Activated CD8-positive, alpha-beta T cell treated with anti-CD3 and anti-CD28 coated beads, Interleukin-2, amount 10 ng/mL, durations not matched to agents 7 days and 5 days (primary cell): ENCODE measurements at regions not wholly inside any gene's neighbourhood (a gene's known extent, or its start where the extent isn't known, plus 50 kb on each side); places are given as distances from the start of the nearest gene placed in this dataset.

ENCODE experiments used
- ATAC-seq: fragments of 150-1000 bp; cut with Tn5 transposase; one replicate; pipeline ENCODE4 v1.10.0; 2021; ENCODE audit warnings: moderate library complexity
- CTCF ChIA-PET: fragments of 350-600 bp; sonication (Branson Sonifier 250); formaldehyde crosslinking; loops from one replicate; lab custom pipeline; 2021; ENCODE audit warnings: antibody characterized with exemption; lab: Charles Lee
- POLR2A ChIA-PET: fragments of 350-600 bp; sonication (Branson Sonifier 250); formaldehyde crosslinking; loops from one replicate; lab custom pipeline; 2021; ENCODE audit warnings: antibody characterized with exemption; lab: Charles Lee
- DNase-seq: peaks from one replicate; pipeline ENCODE4 v3.0.0-alpha.2; 2020
- H3K27ac Mint-ChIP-seq: one replicate; pipeline ENCODE4 v1.8.0; 2021; ENCODE audit warnings: mild to moderate bottlenecking, mixed read lengths
- H3K27me3 Mint-ChIP-seq: one replicate; pipeline ENCODE4 v1.8.0; 2021; ENCODE audit warnings: low read depth, mixed read lengths
- H3K36me3 Mint-ChIP-seq: one replicate; pipeline ENCODE4 v1.8.0; 2021; ENCODE audit warnings: low read depth, mixed read lengths
- H3K4me1 Mint-ChIP-seq: one replicate; pipeline ENCODE4 v1.8.0; 2021; ENCODE audit warnings: low read depth, mixed read lengths
- H3K4me3 Mint-ChIP-seq: one replicate; pipeline ENCODE4 v1.8.0; 2021; ENCODE audit warnings: mild to moderate bottlenecking, mixed read lengths
- H3K9me3 Mint-ChIP-seq: one replicate; pipeline ENCODE4 v1.8.0; 2022; ENCODE audit warnings: mixed read lengths; ENCODE audit not compliant: insufficient read depth

DNA sequence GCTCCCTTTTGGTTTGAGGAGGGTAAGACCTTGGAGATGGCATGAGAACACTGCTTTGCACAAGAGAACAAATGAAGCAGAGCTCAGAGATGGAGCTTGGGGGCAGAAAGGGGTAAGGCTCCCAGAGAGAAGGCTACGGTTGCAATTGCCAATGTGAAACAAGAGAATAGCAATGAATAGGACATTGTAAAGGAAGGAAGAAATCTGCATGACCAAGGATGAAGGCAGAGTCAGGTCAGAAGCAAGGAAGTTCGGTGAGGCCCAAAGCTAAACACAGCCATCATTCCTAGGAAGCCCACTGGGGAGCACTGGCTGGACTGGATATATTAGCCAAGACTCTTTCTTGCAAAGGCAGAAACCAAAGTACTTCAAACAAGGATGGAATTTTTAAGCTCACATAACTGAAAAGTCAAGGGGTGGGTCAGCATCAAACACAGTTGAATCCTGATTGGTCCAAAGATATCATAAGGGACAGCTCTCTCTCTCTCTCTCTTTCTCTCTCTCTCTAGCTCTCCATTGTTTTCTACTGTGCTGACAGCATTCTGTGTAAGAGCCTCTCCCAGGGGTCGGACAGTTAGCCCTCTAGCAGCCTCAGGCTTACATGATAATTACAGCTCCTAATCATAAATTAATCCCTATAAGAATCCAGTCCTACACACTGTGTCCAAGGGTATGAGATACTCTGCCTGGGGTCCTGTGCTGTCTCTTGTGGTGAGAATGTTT is 484.3 kb downstream of the SOX6 start:
- Mint-ChIP-seq H3K36me3 (no peaks in the 10 kb centered on the region), H3K27ac (no peak overlapping the region), H3K4me3 (no peak overlapping the region), H3K4me1 (no peaks in the 10 kb centered on the region), H3K27me3 (no peaks in the 10 kb centered on the region), H3K9me3 (no peaks in the 10 kb centered on the region)
- ATAC-seq (no peak), DNase-seq (no peak)
- CTCF ChIA-PET = no interaction called here
- POLR2A ChIA-PET = no interaction called here

- H3K36me3 Mint-ChIP-seq = no peaks in the 10 kb centered on the region
- H3K4me1 Mint-ChIP-seq = no peaks in the 10 kb centered on the region
- H3K27ac Mint-ChIP-seq = no peak overlapping the region
- CTCF ChIA-PET = no interaction called here
- no peak for DNase-seq
- POLR2A ChIA-PET = no interaction called here
- H3K4me3 Mint-ChIP-seq = no peak overlapping the region
- H3K9me3 Mint-ChIP-seq = no peaks in the 10 kb centered on the region
- ATAC-seq = no peak
- H3K27me3 Mint-ChIP-seq = no peaks in the 10 kb centered on the region
Measured at GRCh38 chr11:15873501-15873900, 482.8 kb downstream of the SOX6 start.

GRCh38 chr11:15874704-15875103 is 481.6 kb downstream of the SOX6 start:
- Mint-ChIP-seq H3K27ac (no peak overlapping the region), H3K27me3 (no peaks in the 10 kb centered on the region)

DNA sequence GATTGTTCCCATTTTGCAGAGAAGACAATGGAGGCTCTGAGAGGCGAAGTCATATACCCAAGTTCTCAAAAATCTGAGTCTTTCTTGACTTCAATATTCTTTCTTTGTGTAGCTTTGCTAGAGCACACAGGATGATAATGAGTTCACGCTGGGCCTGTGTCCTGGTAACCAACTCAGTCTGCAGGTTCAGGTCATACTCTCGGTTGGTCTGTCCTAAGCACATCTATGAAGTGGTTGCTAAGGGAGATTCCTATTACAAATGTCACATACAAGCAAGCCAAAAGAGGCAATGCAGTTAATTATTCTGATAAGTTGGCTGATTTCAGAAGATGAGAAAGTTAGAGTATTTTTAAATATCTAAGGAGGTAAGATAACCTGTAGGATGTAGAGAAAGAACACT is 481.0 kb downstream of the SOX6 start:
- CTCF ChIA-PET = interaction anchor here (1.1 kb wide), 1 partner anchor 719 kb away, joined by 3 read pairs; no protein-coding TSS in a partner anchor
- DNase-seq (no peak), ATAC-seq (no peak)
- H3K27me3 Mint-ChIP-seq = no peaks in the 10 kb centered on the region
- POLR2A ChIA-PET = no interaction called here
- no peak overlapping the region for H3K4me3 Mint-ChIP-seq
- H3K4me1 Mint-ChIP-seq = no peaks in the 10 kb centered on the region
- no peaks in the 10 kb centered on the region for H3K9me3 Mint-ChIP-seq
- H3K36me3 Mint-ChIP-seq = no peaks in the 10 kb centered on the region
- H3K27ac Mint-ChIP-seq = no peak overlapping the region

More at GRCh38 chr11:15874704-15875103, 481.6 kb downstream of the SOX6 start:
- ATAC-seq (no peak), DNase-seq (no peak)
- no peaks in the 10 kb centered on the region for H3K4me1 Mint-ChIP-seq
- H3K4me3 Mint-ChIP-seq = no peak overlapping the region
- H3K36me3 Mint-ChIP-seq = no peaks in the 10 kb centered on the region
- ChIA-PET POLR2A (no interaction called here), CTCF (no interaction called here)
- no peaks in the 10 kb centered on the region for H3K9me3 Mint-ChIP-seq

DNA sequence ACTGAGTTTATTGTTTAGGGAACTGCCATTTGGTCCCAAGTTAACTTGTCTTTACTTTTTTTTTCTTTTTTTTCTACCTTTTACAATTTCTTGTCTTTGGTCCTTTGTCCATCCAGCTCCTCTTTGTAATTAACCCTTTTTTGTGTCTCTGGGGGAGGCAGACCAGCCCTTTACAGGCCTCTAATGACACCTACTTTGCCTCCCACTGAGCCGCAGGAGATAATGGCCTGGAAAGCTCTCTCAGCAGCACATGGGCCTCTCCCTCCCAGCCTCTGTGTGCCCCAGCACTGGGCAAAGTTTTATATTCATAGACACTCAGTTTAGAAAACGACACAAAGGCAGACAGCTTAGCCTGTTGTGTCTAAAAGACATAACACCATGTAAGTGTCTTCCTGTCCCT is 480.4 kb downstream of the SOX6 start:
- DNase-seq (no peak), ATAC-seq (no peak)
- Mint-ChIP-seq H3K36me3 (no peaks in the 10 kb centered on the region), H3K27me3 (no peaks in the 10 kb centered on the region), H3K9me3 (no peaks in the 10 kb centered on the region), H3K27ac (no peak overlapping the region), H3K4me1 (no peaks in the 10 kb centered on the region), H3K4me3 (no peak overlapping the region)
- CTCF ChIA-PET = interaction anchor here (1.1 kb wide), 1 partner anchor 718 kb away, joined by 3 read pairs; no protein-coding TSS in a partner anchor
- POLR2A ChIA-PET = no interaction called here

GRCh38 chr11:15878756-15879155 is 477.6 kb downstream of the SOX6 start:
- no peak overlapping the region for H3K4me3 Mint-ChIP-seq
- no peak overlapping the region for H3K27ac Mint-ChIP-seq
- CTCF ChIA-PET = no interaction called here
- no peaks in the 10 kb centered on the region for H3K4me1 Mint-ChIP-seq
- no peaks in the 10 kb centered on the region for H3K27me3 Mint-ChIP-seq
- DNase-seq (no peak), ATAC-seq (no peak)
- H3K9me3 Mint-ChIP-seq = no peaks in the 10 kb centered on the region
- H3K36me3 Mint-ChIP-seq = no peaks in the 10 kb centered on the region
- POLR2A ChIA-PET = no interaction called here

GRCh38 chr11:15880291-15880690 is 476.1 kb downstream of the SOX6 start:
- Mint-ChIP-seq H3K4me1 (no peaks in the 10 kb centered on the region), H3K27ac (no peak overlapping the region), H3K36me3 (no peaks in the 10 kb centered on the region), H3K27me3 (no peaks in the 10 kb centered on the region), H3K9me3 (no peaks in the 10 kb centered on the region), H3K4me3 (no peak overlapping the region)
- no peak for DNase-seq
- CTCF ChIA-PET = no interaction called here
- POLR2A ChIA-PET = no interaction called here
- no peak for ATAC-seq

GRCh38 chr11:15882876-15883454 is 473.4 kb downstream of the SOX6 start:
- no peak overlapping the region for H3K4me3 Mint-ChIP-seq
- H3K27me3 Mint-ChIP-seq = no peaks in the 10 kb centered on the region
- no peaks in the 10 kb centered on the region for H3K9me3 Mint-ChIP-seq
- ATAC-seq = no peak
- CTCF ChIA-PET = no interaction called here
- H3K4me1 Mint-ChIP-seq = no peaks in the 10 kb centered on the region
- DNase-seq = no peak
- no peaks in the 10 kb centered on the region for H3K36me3 Mint-ChIP-seq
- H3K27ac Mint-ChIP-seq = no peak overlapping the region
- POLR2A ChIA-PET = no interaction called here

DNA sequence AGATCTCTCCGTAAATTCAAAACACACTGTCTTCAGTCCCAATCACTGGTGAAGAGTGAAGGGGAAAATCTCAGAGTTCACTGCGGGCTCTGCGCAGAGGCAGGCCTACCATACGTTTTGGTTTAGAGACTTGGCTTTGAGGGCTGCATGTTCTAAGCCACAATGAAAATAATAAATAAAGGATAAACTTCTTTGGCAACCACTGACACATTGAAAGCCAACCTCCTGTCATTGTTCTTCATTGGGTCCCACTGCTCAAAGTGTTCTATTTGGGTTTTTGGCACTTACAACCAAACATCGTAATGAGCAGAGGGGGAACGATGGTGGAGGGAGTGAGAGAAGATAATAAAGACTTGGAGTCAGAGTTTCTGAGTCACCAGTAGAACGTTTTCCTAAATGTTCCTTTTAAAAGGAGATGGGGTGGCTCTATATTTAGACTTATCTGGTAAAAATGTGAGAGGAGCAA is 472.9 kb downstream of the SOX6 start:
- Mint-ChIP-seq H3K4me1 (no peaks in the 10 kb centered on the region), H3K27me3 (no peaks in the 10 kb centered on the region), H3K9me3 (no peaks in the 10 kb centered on the region), H3K27ac (no peak overlapping the region), H3K4me3 (no peak overlapping the region), H3K36me3 (no peaks in the 10 kb centered on the region)
- ATAC-seq = no peak
- ChIA-PET CTCF (no interaction called here), POLR2A (no interaction called here)
- DNase-seq = no peak

DNA sequence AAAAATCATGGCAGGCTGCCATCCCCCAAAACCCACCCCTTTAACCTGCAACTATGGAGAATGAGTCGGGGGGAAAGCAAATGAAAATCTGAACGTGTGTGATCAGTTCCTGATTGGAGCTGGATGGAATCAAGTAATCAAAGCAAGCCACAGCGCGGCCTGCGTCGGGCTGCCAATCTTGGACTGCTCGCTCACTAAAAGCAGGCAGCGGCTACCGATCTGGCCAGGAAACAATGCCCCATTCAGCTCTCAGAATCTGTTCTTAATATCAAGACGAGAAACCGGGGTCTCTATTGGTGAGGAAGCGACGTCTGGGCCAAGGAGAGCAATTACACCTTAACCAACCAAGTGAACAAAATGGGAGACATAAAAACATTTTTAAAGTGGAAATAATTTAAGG is 472.2 kb downstream of the SOX6 start:
- ChIA-PET CTCF (no interaction called here), POLR2A (no interaction called here)
- Mint-ChIP-seq H3K27ac (no peak overlapping the region), H3K9me3 (no peaks in the 10 kb centered on the region), H3K27me3 (peaks cover 3% of the 10 kb centered on the region), H3K36me3 (no peaks in the 10 kb centered on the region), H3K4me3 (no peak overlapping the region), H3K4me1 (no peaks in the 10 kb centered on the region)
- DNase-seq = no peak
- ATAC-seq = no peak

GRCh38 chr11:15884777-15885540 is 471.4 kb downstream of the SOX6 start:
- Mint-ChIP-seq H3K36me3 (no peaks in the 10 kb centered on the region), H3K4me3 (no peak overlapping the region), H3K27ac (no peak overlapping the region), H3K9me3 (no peaks in the 10 kb centered on the region), H3K4me1 (no peaks in the 10 kb centered on the region), H3K27me3 (peaks cover 4% of the 10 kb centered on the region)
- DNase-seq (no peak), ATAC-seq (no peak)
- ChIA-PET CTCF (no interaction called here), POLR2A (no interaction called here)

GRCh38 chr11:15885854-15886253 is 470.5 kb downstream of the SOX6 start:
- Mint-ChIP-seq H3K27me3 (peaks cover 4% of the 10 kb centered on the region), H3K36me3 (no peaks in the 10 kb centered on the region), H3K4me3 (no peak overlapping the region), H3K9me3 (no peaks in the 10 kb centered on the region), H3K4me1 (no peaks in the 10 kb centered on the region), H3K27ac (no peak overlapping the region)
- ChIA-PET CTCF (no interaction called here), POLR2A (no interaction called here)
- DNase-seq (no peak), ATAC-seq (no peak)
